Left lobe of liver (tissue), 2 donors: ENCODE measurements at regions not wholly inside any gene's neighbourhood (a gene's known extent, or its start where the extent isn't known, plus 50 kb on each side); places are given as distances from the start of the nearest gene placed in this dataset.
"Not testable (repeated sequence)": the region's sequence is repeated elsewhere in the genome, so short reads cannot be mapped to it uniquely, and the experiment has no call there.

Source experiments
- ATAC-seq: fragments of 200-7000 bp; cut with Tn5 transposase; one replicate; pipeline ENCODE4 v1.9.1; 2020; ENCODE audit warnings: mild to moderate bottlenecking, moderate library complexity
- DNase-seq: peaks from one replicate; pipeline ENCODE4 v3.0.0-alpha.2; 2020; ENCODE audit warnings: low spot score
- donor health status: DM: no; HTN: no; CAD: no; lungs with moderate emphysema.
- donor health status: DM: no; HTN: yes; CAD: no.

DNA sequence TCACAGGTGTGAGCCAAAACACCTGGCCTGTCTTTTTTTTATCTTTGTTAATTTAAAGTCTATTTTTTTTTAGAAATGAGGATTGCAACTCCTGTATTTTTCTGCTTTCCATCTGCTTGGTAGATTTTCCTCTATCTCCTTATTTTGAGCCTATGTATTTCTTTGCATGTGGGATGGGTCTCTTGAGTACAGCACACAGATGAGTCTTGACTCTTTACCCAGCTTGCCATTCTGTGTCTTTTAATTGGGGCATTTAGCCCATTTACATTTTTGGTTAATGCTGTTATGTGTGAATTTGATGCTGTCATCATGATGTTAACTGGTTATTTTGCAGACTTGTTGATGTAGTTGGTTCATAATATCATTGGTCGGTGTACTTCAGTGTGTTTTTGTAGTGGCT is 317.4 kb downstream of the IPO8 start:
- DNase-seq (no peak), ATAC-seq (no peak)

DNA sequence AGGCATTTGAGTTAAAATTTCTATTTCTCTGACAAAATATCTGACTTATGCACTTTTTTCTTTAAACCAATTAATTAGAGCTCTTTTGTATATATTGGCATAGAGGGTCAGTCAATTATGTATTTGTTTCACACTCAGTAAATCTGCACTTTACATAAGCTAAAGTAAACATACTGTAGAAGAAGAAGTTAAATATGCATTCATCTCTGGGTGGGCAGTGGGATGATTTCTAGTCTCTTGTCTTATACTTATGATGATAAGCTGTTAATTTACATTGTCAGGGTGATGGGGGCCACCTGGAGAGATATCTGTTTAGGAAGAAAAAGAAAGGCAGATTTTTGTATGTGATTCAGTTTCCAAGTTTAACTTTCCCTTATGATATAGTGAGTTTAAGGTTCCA is 330.8 kb downstream of the IPO8 start:
- ATAC-seq (no peak), DNase-seq (no peak)

DNA sequence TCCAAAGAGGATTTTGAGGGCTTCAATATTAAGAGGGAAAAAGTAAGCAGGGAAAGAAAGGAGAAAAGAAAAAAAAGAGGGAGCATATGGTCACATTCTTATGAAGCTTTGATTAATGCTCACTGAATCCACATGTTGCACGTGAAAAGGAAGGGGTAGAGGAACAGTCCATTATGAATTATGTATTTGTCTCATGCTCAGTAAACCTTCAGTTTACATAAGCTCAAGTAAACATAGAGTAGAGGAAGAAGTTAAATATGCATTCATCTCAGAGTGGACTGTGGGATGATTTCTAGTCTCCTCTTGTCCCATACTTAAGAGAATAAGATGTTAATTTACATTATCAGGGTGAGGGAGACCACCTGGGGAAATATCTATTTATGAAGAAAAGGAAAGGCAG is 334.5 kb downstream of the IPO8 start:
- ATAC-seq = no peak
- no peak for DNase-seq

DNA sequence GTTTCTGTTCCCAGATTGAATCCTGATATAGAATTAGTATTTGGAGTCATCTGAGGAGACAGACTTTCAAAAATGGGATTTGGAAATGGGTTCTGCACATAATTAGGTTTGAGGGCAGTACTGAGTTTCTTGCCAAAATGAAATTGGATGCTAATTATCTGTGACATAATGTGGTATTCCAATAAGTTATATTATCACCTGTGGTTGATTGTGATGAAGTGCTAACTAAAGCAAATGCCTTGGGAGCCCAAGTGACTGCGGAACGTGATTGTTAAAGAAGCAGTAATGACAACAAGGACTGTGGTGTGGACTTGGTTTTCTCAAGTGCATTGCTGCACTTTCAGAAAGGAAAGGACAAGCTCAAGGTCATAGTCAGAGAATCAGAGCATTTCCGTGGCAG is 337.0 kb downstream of the IPO8 start:
- no peak for ATAC-seq
- no peak for DNase-seq

DNA sequence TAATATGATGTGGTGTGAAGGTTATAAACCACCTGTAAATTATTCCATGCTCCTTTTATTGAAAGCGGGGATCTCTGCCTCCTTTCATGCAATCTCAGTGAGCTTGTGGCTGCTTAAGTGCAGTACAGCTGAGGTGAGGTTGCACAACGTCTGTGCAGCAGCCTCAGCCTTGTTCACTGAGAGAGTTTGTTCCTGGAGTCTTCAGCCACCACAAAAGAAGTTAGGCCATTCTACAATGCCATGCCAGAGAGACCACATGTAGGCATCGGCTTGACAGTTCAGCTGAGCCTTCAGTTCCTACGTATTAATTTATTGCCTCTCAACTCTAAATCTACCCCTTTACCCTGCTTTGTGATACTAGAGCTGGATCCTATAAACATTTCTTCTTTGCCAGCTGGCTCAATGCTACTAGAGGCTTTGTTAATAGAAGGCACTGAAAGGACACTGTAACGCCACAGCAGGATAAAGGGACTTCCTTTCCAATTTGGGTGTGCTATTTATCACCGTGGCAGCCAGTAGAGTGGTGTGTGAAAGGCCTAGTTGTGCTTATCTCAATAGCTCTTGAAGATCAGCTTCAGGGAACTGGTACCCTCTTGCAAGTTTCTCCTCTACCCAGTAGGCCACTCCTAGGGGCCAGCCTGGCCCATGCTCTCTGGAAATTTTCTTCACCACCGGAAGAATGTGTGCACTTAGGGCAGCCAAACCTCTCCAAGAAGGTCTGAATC is 337.7 kb downstream of the IPO8 start:
- no peak for DNase-seq
- ATAC-seq = no peak

DNA sequence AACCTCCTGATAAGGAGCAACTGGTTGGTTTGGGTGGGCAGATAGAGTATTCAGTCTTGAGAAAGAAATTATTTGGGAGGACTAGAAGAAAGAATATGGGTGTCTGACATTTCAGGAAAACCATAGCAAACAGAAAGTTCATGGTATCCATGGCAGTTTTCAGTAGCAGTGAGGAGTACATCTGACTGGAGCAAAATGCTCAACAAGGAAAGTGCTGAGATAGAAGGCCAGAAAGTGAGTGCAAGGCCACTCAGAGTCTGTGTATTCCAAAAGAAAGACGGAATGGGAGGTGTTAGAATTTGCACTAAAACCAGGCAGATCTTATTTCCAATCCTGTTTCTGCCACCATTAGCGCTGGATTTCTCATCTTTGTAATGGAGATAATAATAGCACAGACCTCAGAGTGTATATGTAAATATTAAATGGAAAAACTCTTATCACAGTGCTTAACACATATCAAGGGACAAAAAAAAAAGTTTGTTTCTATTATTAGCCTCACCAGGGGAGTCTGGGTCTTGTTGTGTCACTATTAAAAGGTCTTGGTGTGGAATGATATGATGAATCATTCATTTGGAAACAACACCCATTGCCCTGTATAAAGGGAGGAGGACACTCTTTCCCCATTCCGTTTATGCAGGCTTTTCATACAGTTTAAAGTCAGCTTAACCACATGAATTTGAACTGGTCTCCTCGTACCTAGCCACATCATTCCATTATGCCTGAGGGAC is 349.8 kb downstream of the IPO8 start:
- DNase-seq (no peak), ATAC-seq (no peak)

DNA sequence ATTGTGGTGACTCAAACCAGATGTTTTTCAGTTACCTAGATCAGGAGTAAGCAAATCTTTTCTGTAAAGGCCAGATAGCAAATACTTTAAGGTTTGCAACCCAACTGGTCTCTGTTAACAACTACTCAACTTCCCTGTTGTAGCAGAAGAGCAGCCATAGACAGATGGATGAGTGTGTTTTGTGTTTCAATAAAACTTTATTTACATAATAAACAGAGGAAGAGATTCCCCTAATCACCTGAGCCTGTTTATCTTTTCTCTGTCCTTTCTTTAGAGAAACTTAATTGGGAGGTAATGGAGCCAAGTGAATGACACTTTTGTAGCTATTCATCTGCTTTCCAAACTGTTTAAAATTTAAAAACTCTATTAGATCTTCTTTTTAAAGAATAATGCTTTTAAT is 365.1 kb downstream of the IPO8 start:
- ATAC-seq = no peak
- DNase-seq = no peak

DNA sequence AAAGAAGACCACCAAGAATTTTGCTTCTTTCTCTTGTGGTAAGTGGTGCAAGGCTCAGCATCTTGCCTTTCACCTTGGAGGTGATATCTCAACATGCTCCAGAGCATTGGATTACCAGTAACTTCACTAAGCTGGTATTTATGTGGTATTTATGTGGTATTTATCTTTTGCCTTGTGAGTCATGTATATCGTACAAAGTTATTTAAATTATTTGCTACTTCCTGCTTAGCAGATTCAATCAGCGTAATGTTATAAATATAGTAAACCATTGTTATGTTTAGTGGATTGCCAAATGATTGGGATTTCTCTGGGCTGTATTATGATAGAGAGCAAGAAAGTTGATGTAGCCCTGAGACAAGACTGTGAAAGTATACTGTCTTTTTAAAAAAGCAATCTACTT is 366.4 kb downstream of the IPO8 start:
- no peak for ATAC-seq
- DNase-seq = no peak

DNA sequence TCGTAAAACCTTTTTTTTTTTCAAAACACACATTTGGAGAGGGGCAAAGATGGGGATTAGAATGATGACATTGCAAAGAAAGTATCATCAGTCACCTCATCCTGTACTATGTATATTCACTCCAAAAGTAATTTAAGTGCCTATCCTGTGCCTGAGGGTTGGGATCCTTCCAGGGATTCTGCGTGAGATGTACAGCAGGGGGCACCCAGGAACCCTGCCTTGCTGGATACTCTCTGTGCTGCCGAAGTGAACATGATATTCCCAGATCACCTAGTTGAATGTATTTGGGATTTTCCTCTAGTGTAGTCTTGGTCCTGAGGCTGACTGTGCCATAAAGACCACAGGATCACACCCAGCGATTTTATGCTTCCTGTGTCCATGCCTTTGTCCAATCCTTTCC is 372.7 kb downstream of the IPO8 start:
- DNase-seq = no peak
- peak; percentile 46 for ATAC-seq

DNA sequence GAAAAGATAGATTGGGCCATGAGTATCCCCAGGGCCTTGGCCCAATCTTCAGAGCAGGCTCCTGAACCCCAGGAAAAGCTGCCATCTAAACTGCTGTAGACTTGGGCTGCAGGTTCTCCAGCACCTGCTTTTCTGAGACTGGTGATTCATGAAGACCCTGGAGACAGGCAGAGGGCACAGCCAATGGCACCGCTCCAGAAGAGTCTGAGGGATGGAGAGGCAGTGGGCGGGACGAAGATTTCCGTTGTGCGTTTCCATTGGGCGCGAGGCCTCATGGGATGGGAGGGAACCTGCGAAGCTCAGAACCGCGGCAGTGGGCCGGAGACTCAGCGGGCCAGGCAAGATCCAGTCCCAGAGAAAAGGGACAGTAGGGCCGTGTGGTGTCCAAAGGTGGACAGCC is 375.1 kb downstream of the IPO8 start:
- DNase-seq (no peak), ATAC-seq (no peak)

DNA sequence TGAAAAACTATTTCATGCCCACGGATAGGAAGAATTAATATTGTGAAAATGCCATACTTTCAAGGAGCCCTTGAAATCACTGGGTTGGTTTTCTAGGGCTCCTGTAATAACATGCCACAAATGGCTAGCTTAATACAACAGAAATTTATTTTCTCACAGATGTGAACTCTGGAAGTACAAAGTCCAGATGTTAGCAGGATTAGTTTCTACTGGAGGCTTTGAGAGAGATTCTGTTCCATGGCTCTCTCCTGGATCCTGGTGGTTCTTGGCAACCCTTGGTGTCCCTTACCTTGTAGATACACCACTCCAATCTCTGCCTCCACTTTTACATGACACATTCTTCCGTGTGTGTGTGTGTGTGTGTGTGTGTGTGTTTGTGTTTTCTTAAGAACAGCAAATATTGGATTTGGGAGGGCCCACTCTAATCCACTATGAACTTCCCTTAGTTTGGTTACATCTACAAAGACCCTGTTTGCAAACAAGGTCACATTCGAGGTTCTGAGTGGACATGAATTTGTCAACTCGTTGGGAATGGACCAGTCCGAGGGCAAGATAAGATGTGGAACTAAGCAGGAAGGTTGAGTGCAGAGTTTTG is 381.1 kb downstream of the IPO8 start:
- DNase-seq (no peak), ATAC-seq (peak; percentile 49)

DNA sequence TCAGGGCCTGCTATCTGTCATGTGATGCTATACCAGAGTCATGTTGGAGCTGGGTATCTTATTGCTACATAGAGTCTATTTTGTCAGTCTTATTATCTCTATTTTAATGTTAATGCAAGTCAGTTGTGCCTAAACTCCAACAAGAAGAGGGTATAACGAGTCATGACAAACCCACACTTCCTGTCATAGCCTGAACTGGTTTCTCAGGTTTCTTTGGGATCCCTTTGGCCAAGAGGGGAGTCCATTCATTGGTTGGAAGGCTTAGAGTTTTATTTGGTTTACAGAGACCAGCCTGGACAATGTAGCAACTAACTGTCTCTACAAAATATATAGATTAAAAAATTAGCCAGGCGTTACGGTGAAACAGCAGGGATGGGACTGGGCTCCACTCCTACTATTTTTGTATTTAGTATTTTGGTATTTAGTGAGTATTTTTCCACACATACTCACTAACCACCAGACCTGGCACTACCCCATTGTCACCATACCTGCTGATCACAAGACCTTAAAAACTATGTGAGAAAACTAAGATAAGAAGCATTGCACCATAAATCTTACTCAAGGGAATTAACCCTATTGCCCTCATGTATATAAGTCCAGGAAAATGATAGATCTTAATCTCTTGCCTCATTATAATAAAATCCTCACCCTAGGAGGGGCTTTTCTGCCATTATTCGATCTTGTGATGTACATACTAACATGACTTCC is 387.5 kb downstream of the IPO8 start:
- ATAC-seq (no peak), DNase-seq (no peak)

DNA sequence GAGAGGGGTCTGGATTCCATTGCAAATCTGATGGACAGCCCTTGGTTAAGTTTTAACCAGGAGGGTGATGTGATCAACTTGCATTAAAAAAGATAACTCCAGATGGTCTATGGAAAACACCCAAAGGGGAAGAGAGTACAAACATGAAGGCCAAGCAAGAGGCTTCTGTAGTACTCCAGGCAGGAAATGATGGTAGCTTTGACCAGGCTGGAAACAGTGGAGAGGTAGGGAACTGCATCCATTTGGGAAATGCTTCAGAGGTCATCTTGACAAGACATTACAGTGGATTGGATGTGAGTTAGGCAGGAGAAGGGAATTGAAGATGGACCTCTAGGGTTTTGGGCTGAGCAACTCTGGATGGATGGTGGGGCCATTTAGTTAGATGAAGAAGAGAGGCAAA is 391.1 kb downstream of the IPO8 start:
- ATAC-seq = no peak

DNA sequence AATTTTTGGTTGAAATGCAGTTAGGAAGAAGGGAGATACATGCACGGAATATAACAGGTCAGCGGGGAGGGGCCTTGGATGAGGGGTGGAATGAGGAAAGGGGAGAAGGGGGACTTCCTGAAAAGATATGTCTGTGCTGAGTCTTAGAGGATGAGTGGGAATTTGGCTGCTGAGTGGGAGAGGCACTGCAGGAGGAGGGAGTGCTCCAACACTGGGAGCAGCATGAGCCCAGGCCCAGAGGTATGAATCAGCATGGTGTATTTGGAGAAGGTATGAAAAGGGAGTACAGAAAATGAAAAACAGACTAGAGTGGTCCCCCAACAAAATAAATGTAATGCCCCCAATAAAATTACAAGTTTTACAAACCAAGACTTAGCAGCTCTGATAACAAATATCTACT is 394.4 kb downstream of the IPO8 start:
- ATAC-seq = no peak
- no peak for DNase-seq

More for the DNA sequence above, 391.1 kb downstream of the IPO8 start:
- DNase-seq = no peak

DNA sequence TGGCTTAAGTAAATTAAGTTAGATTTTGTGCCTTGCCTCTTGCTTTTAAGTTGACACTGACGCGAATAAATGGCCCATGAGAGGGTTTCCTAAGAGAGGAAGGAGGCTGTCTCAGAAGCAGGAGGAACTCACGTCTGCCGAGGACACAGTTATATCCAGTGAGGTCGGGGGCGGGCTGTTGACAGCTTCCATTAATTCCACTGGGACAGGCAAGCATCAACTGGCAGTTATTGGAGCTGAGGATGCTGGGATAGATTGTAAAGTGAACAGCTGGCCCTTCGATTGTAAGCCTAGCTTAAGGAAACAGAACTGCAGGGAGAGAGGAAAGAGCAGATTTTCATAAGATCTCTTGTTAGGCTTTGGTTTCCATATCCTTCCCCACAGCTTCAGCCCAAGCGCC is 399.2 kb downstream of the IPO8 start:
- DNase-seq (no peak), ATAC-seq (no peak)

DNA sequence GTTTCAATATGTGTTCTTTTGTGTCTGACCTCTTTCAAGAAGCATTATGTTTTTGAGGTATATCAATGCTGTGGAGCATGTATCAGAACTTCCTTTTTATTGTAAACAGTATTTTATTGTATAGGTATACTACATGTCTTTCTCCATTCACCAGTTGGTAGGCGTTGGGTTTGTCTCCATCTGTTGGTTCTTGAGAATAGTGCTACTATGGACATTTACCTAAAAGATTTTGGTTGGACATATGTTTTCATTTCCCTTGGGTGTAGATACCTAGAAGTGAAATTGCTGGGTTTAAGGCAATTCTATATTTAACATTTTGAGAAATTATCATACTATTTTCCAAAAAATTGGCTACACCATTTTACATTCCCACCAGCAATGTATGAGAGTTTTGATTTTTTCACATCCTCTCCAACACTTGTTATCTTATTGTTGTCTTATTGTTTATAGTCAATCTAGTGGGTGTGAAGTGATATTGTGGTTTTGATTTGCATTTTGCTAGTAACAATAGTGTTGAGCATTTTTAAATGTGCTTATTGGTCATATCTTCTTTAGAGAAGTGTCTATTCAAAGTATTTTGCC is 409.2 kb downstream of the IPO8 start:
- ATAC-seq (peak; percentile 70), DNase-seq (no peak)

DNA sequence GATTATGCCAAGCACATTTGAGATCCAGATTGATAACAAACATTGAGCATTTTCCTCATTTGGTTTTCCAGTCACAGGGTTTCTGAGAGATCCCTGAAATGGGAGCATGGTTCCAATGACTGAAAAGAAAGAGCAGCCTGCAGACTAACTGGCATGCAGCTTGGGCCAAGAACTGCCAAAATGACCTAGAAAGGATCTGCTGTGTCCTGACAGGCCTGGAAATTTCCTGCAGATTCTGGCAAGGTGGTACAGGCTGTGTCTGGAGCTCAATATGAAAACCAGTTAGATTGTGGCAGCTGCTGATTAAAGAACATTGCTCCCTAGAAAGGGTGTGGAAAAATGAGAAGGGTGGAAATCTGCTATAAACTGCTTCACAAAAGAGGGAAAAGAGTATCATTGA is 417.3 kb downstream of the IPO8 start:
- DNase-seq = no peak
- ATAC-seq = no peak

DNA sequence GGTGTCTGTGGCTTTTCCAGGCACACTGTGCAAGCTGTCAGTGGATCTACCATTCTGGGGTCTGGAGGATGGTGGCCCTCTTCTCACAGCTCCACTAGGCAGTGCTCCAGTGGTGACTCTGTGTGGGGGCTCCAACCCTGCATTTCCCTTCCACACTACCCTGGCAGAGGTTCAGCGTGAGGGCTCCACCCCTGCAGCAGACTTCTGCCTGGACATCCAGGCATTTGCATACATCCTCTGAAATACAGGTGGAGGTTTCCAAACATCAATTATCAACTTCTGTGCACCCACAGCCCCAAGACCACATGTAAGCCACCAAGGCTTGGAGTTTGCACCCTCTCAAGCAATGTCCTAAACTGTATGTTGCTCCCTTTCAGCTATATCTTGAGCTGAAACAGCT is 423.2 kb downstream of the IPO8 start:
- not testable (repeated sequence) for DNase-seq, ATAC-seq

DNA sequence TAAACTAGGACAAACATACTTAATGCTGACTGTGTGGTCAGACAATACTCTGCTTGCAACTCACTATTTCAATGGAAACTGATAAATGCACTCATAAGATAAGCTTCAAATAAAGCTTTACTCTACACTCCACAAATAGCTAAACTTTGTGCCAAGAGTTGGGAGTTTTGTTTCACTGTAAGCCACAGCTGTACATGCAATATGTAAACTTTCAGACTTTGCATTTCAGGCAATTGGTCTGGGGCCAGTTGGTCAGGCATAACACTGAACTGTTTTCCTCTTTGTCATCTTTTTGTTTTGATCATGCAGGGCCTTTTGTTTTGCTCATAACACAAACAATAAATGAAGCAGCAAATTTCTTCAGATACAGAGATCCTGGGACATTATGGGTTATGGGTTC is 426.2 kb downstream of the IPO8 start:
- DNase-seq (no peak), ATAC-seq (no peak)

DNA sequence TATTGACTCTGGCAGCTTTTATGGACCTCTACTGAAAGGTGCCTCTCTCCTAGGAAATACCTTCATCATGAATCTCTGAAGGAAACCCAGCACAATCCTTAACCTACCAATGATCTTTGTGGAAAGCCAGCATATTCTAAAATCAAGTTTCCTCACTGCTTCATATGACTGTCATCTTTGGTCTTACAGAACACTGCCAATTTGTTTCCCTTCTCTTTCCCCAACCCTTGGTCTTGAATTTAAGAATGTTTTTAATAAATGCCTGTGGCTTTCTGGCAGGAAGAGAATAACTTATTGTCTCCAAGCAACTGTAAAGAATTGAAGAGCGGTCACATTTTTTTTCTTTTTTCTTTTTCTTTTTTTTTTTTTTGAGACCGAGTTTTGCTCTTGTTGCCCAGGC is 427.6 kb downstream of the IPO8 start:
- ATAC-seq (no peak), DNase-seq (no peak)

DNA sequence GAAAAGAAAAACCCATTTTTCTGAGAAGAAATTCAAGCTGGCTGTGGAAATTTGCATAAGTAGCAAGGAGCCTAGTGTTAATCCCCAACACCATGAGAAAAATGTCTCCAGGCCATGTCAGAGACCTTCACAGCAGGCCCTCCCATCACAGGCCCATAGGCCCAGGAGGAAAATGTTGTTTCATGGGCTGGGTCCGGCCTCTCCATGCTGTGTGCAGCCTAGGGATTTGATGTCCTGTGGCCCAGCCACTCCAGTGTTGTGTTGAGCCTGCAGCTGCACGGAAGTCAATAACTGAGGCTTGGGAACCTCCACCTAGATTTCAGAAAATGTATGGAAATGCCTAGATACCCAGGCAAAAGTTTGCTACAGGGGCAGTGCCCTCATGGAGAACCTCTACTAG is 432.2 kb downstream of the IPO8 start:
- ATAC-seq = no peak
- DNase-seq = no peak
